Muscle of leg (tissue), 3 donors: ENCODE measurements at regions not wholly inside any gene's neighbourhood (a gene's known extent, or its start where the extent isn't known, plus 50 kb on each side); places are given as distances from the start of the nearest gene placed in this dataset.
"Not testable (repeated sequence)": the region's sequence is repeated elsewhere in the genome, so short reads cannot be mapped to it uniquely, and the experiment has no call there.

ENCODE experiments used
- DNase-seq: peaks from one replicate; pipeline ENCODE4 v3.0.0; 2013
- H3K27ac ChIP-seq: one replicate; pipeline ENCODE4 v1.5.1; 2013; ENCODE audit warnings: mild to moderate bottlenecking, low read length, control low read depth
- H3K27me3 ChIP-seq: one replicate; pipeline ENCODE4 v1.6.1; 2013; ENCODE audit warnings: low read length; ENCODE audit not compliant: control insufficient read depth, insufficient read depth
- H3K36me3 ChIP-seq: one replicate; pipeline ENCODE4 v1.6.1; 2013; ENCODE audit warnings: low read length; ENCODE audit not compliant: control insufficient read depth, insufficient read depth
- H3K4me1 ChIP-seq: one replicate; pipeline ENCODE4 v1.6.1; 2013; ENCODE audit warnings: low read length; ENCODE audit not compliant: control insufficient read depth, insufficient read depth
- H3K4me3 ChIP-seq: one replicate; pipeline ENCODE4 v1.5.1; 2013; ENCODE audit warnings: low read length, control low read depth
- H3K9me3 ChIP-seq: replicated peaks from 2 replicates; pipeline ENCODE4 v1.6.1; 2013; ENCODE audit warnings: low read depth, low read length; ENCODE audit not compliant: control insufficient read depth
- WGBS: methylation state at CpG from one replicate; pipeline ENCODE4 v1.1.5; 2013; ENCODE audit warnings: missing lambda C conversion rate; ENCODE audit not compliant: insufficient coverage; 5-methylcytosine and 5-hydroxymethylcytosine counted together

GRCh38 chr16:18263046-18263445 is 73.5 kb downstream of the NPIPA8 start:
- not testable (repeated sequence) for H3K9me3 ChIP-seq, DNase-seq, H3K36me3 ChIP-seq, H3K27ac ChIP-seq, H3K4me1 ChIP-seq, H3K27me3 ChIP-seq, H3K4me3 ChIP-seq
- no CpG with 5 or more reads among the region's 5 CpGs for WGBS

GRCh38 chr16:18261848-18262247 is 74.7 kb downstream of the NPIPA8 start:
- WGBS = no CpG with 5 or more reads among the region's 2 CpGs
- not testable (repeated sequence) for H3K4me3 ChIP-seq, H3K4me1 ChIP-seq, H3K27me3 ChIP-seq, H3K9me3 ChIP-seq, H3K27ac ChIP-seq, DNase-seq, H3K36me3 ChIP-seq

DNA sequence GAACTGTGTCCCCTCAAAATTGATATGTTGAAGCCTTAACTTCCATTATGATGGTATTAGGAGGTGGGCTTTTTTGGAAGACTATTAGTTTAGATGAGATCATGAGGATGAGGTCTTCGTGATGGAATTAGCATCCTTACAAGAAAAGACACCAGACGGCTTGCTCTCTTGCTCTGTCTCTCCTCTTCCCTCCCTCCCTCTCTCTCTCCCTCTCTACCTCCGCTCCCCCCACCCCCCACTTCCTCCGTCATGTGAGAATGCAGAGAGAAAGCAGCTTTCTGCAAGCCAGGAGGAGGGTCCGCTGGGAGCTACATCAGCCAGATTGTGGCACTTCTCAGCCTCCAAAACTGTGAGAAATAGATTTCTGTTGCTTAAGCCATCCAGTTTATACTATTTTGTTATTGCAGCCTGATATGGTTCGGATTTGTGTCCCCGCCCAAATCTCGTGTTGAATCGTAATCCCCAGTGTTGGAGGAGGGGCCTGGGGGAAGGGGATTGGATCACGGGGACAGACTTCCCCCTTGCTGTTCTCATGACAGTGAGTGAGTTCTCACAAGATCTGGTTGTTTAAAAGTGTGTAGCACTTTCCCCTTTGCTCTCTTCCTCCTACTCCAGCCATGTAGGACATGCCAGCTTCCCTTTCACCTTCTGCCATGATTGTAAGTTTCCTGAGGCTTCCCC is 76.9 kb downstream of the NPIPA8 start:
- H3K36me3 ChIP-seq, H3K4me1 ChIP-seq, H3K27ac ChIP-seq, DNase-seq, H3K4me3 ChIP-seq, H3K27me3 ChIP-seq, H3K9me3 ChIP-seq: not testable (repeated sequence)
- WGBS = no CpG with 5 or more reads among the region's 10 CpGs

- not testable (repeated sequence) for H3K36me3 ChIP-seq, H3K27ac ChIP-seq, H3K27me3 ChIP-seq, H3K9me3 ChIP-seq, DNase-seq, H3K4me1 ChIP-seq, H3K4me3 ChIP-seq
- no CpG with 5 or more reads among the region's 5 CpGs for WGBS
Measured at GRCh38 chr16:18252943-18253342, 83.6 kb downstream of the NPIPA8 start.

DNA sequence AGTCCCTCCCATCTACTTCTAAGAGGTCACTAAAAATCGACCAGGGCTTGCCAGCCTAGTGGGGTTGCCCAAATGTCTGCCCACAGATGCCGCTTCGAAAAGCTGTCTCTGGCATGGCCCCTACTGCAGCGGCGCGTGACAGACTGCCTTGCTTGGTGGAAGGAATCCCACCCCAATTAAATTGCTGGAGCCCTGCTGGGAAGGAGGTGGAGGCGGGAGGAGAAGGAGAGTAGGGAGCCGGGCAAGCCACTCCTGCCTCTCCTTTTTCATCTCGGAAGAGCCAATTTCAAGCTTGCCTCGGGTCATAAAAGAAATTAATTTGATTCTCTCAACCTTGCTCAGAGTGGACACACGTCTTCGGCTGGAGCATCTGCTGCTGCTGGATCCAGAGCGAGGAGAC is 106.0 kb downstream of the NPIPA8 start:
- no CpG with 5 or more reads among the region's 13 CpGs for WGBS
- not testable (repeated sequence) for H3K9me3 ChIP-seq, DNase-seq, H3K27ac ChIP-seq, H3K27me3 ChIP-seq, H3K4me1 ChIP-seq, H3K36me3 ChIP-seq, H3K4me3 ChIP-seq

GRCh38 chr16:18222054-18223009 is 114.2 kb downstream of the NPIPA8 start:
- H3K4me1 ChIP-seq, H3K4me3 ChIP-seq, H3K27me3 ChIP-seq, DNase-seq, H3K36me3 ChIP-seq, H3K27ac ChIP-seq, H3K9me3 ChIP-seq: not testable (repeated sequence)
- no CpG with 5 or more reads among the region's 24 CpGs for WGBS

DNA sequence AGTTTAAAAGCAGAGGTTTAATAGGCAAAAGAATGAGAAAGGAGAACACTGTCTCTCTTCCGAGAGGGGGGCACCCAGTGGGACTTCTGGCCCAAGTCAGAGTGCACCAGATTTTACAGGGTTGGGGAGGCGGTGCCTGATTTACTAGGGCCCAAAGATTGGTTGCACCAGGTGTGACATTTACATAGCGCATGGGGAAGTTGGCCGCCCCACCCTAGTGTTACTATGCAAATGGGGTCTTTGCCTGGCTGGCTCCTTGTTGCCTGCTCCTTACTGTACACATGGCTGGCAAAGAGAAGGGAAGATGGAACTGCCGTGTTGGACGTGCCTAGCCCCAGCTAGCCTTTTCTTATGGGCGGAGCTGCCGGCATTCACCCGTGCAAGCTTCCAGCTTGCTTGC is 118.8 kb downstream of the NPIPA8 start:
- H3K27me3 ChIP-seq, H3K9me3 ChIP-seq, H3K4me3 ChIP-seq, H3K36me3 ChIP-seq, H3K4me1 ChIP-seq, H3K27ac ChIP-seq, DNase-seq: not testable (repeated sequence)
- no CpG with 5 or more reads among the region's 9 CpGs for WGBS

- not testable (repeated sequence) for H3K36me3 ChIP-seq, H3K4me3 ChIP-seq, H3K27me3 ChIP-seq, H3K4me1 ChIP-seq, H3K9me3 ChIP-seq, H3K27ac ChIP-seq, DNase-seq
- WGBS = no CpG with 5 or more reads among the region's 9 CpGs
Measured at GRCh38 chr16:18216814-18217213, 119.7 kb downstream of the NPIPA8 start.

DNA sequence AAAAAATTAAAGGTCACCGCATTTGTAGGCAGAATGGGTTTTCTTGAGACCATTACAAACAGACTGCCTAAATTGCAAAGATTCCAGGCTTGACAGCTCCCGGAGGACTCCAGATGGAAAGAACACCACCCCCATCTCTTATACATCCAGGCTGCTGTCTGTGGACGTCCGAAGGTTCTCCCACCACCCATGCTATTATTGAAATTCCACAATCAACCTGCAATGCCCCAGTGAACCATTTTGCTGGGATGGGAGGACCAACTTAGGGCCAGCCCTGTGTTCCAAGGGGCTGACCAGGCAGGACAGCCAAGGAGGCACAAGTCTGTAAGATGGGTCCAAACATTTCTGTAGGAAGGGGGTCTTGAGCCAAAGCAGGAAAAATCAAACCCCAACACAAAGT is 122.7 kb downstream of the NPIPA8 start:
- not testable (repeated sequence) for H3K4me3 ChIP-seq, DNase-seq, H3K36me3 ChIP-seq, H3K4me1 ChIP-seq, H3K27ac ChIP-seq, H3K9me3 ChIP-seq, H3K27me3 ChIP-seq
- no CpG with 5 or more reads among the region's 4 CpGs for WGBS

DNA sequence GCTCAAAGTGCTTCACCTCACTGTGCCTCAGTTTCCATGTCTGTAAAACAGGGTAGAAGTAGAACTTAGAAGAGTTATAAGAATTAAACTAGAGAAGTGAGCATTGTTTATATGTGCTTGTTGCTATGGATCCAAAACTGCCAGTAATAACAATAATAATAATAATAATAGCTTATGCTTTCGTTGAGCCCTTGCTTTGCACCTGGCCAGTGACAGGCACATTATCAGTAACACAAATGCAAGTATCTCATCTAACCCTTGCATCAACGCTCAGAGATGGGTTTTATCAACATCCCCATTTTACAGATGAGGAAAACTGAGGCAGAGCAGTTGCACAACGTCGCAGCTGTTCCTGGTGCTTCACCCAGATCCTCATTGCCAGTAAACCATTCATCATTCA is 125.0 kb downstream of the NPIPA8 start:
- DNase-seq, H3K36me3 ChIP-seq, H3K4me1 ChIP-seq, H3K4me3 ChIP-seq, H3K27me3 ChIP-seq, H3K9me3 ChIP-seq, H3K27ac ChIP-seq: not testable (repeated sequence)
- WGBS = no CpG with 5 or more reads among the region's 4 CpGs
